GM12878 (cell line): ENCODE measurements at regions not wholly inside any gene's neighbourhood (a gene's known extent, or its start where the extent isn't known, plus 50 kb on each side); places are given as distances from the start of the nearest gene placed in this dataset.

Experiments used
- ATAC-seq: fragments of 200-7000 bp; cut with Tn5 transposase; 3 replicates; pipeline ENCODE4 v1.9.1; 2020; ENCODE audit warnings: mild to moderate bottlenecking, moderate library complexity
- BruUV-seq: library from RNA; stranded (reverse); fragments of 400-500 nt; replicated peaks from 2 replicates; lab custom pipeline; 2021; lab: Mats Ljungman, UMichigan
- CTCF ChIA-PET: fragments of 300-600 bp; sonication (Branson Sonifier 250); formaldehyde crosslinking; extraction: SDS; loops from one replicate; lab custom pipeline; 2021; ENCODE audit warnings: inconsistent platforms; lab: Yijun Ruan, JAX
- POLR2A ChIA-PET: fragments of 350-600 bp; formaldehyde crosslinking; extraction: SDS; loops from one replicate; lab custom pipeline; 2021; ENCODE audit warnings: inconsistent platforms; lab: Charles Lee
- RAD21 ChIA-PET: fragments of 300-600 bp; sonication (Branson Sonifier 250); formaldehyde crosslinking; loops from one replicate; lab custom pipeline; 2023; ENCODE audit warnings: antibody characterized with exemption; ENCODE audit not compliant: unreplicated experiment; lab: Charles Lee
- SMC1A ChIA-PET: fragments of 300-600 bp; sonication (Branson Sonifier 250); formaldehyde crosslinking; loops from one replicate; lab custom pipeline; 2023; ENCODE audit not compliant: unreplicated experiment, uncharacterized antibody; lab: Charles Lee
- DNase-seq: peaks from one replicate; pipeline ENCODE4 v3.0.0-alpha.2; 2011; ENCODE audit warnings: low read depth, low spot score
- FAIRE-seq: peaks from 3 replicates; lab custom pipeline; 2011; peaks lifted over from hg19 to GRCh38; lab: Jason Lieb, UNC
- H2AFZ ChIP-seq: 2 replicates; pipeline ENCODE4 v1.6.0; 2011; ENCODE audit warnings: low read depth, low read length, control low read depth; ENCODE audit not compliant: control insufficient read depth
- H3K27ac ChIP-seq: 2 replicates; pipeline ENCODE4 v1.5.1; 2011; ENCODE audit warnings: control low read depth; ENCODE audit not compliant: control insufficient read depth, insufficient read depth
- H3K27me3 ChIP-seq, 2 experiments: replicated peaks in 1 of 2; 2 replicates each; pipeline versions ENCODE4 v1.6.0 to v1.6.1; 2011; ENCODE audit warnings: low read length in 1 of 2; ENCODE audit not compliant: control insufficient read depth in 2 of 2, insufficient read depth in 2 of 2
- H3K36me3 ChIP-seq, 2 experiments: 2 replicates each; pipeline ENCODE4 v1.5.1; 2011; ENCODE audit warnings: low read length in 1 of 2; ENCODE audit not compliant: control insufficient read depth in 2 of 2, insufficient read depth in 2 of 2
- H3K4me1 ChIP-seq: 2 replicates; pipeline ENCODE4 v1.6.1; 2011; ENCODE audit warnings: mild to moderate bottlenecking, low read length, moderate library complexity, mixed read lengths; ENCODE audit not compliant: control insufficient read depth, insufficient read depth
- H3K4me2 ChIP-seq: 2 replicates; pipeline ENCODE4 v1.6.0; 2011; ENCODE audit warnings: control low read depth; ENCODE audit not compliant: control insufficient read depth, insufficient read depth
- H3K4me3 ChIP-seq: fragments of 200-600 bp; sonication (generic); 2 replicates; pipeline ENCODE4 v1.5.1; 2016
- H3K79me2 ChIP-seq: 2 replicates; pipeline ENCODE4 v1.6.0; 2011; ENCODE audit warnings: low read length; ENCODE audit not compliant: control insufficient read depth, insufficient read depth
- H3K9ac ChIP-seq: 2 replicates; pipeline ENCODE4 v1.8.0; 2011; ENCODE audit warnings: low read length, control low read depth, mixed read lengths; ENCODE audit not compliant: control insufficient read depth, insufficient read depth
- H3K9me3 ChIP-seq: replicated peaks from 3 replicates; pipeline ENCODE4 v1.5.1; 2011; ENCODE audit warnings: mild to moderate bottlenecking, low read length; ENCODE audit not compliant: control insufficient read depth, insufficient read depth
- H4K20me1 ChIP-seq: 2 replicates; pipeline ENCODE4 v1.6.0; 2011; ENCODE audit not compliant: control insufficient read depth, insufficient read depth
- BRCA1 ChIP-seq: IDR thresholded peaks from 2 replicates; pipeline ENCODE4 v1.6.1; 2011; ENCODE audit warnings: low read depth, low read length, improper control_type of control experiment
- CREB1 ChIP-seq: IDR thresholded peaks from 2 replicates; pipeline ENCODE4 v1.6.1; 2012; ENCODE audit warnings: low read depth, mild to moderate bottlenecking, inconsistent platforms
- CTCF ChIP-seq, 3 experiments: IDR thresholded peaks in 2 of 3; conservative IDR thresholded peaks in 1 of 3; 2 replicates each; pipeline ENCODE4 v1.5.1; 2011; ENCODE audit warnings: low read depth in 3 of 3, low read length in 3 of 3, mild to moderate bottlenecking in 3 of 3, control low read depth in 2 of 3, moderate library complexity in 2 of 3, inconsistent platforms in 1 of 3, mixed read lengths in 1 of 3; ENCODE audit not compliant: control insufficient read depth in 2 of 3, insufficient read depth in 1 of 3; ENCODE audit errors: extremely low read depth in 1 of 3
- IRF3 ChIP-seq: fragments of 450-650 bp; IDR thresholded peaks from 2 replicates; pipeline ENCODE4 v1.6.1; 2014; ENCODE audit warnings: mild to moderate bottlenecking
- MXI1 ChIP-seq: fragments of 150-350 bp; IDR thresholded peaks from 2 replicates; pipeline ENCODE4 v1.6.1; 2011; ENCODE audit warnings: low read depth, mild to moderate bottlenecking, inconsistent platforms, low read length, improper control_type of control experiment
- NFXL1 ChIP-seq: fragments of 450-650 bp; IDR thresholded peaks from 2 replicates; pipeline ENCODE4 v1.6.1; 2017; ENCODE audit warnings: antibody characterized with exemption, mild to moderate bottlenecking, borderline replicate concordance
- NFYB ChIP-seq: IDR thresholded peaks from 2 replicates; pipeline ENCODE4 v1.6.1; 2011; ENCODE audit warnings: low read depth, mild to moderate bottlenecking, low read length, improper control_type of control experiment, moderate library complexity; ENCODE audit not compliant: insufficient read depth
- NR2F1 ChIP-seq: fragments of 450-650 bp; conservative IDR thresholded peaks from 2 replicates; pipeline ENCODE4 v1.6.1; 2017; ENCODE audit warnings: mild to moderate bottlenecking
- RAD51 ChIP-seq: fragments of 450-650 bp; IDR thresholded peaks from 2 replicates; pipeline ENCODE4 v1.6.1; 2016; ENCODE audit warnings: moderate library complexity, mild to moderate bottlenecking, inconsistent platforms
- SMAD5 ChIP-seq: IDR thresholded peaks from 2 replicates; pipeline ENCODE4 v1.6.1; 2016; ENCODE audit warnings: antibody characterized with exemption, low read depth
- SP1 ChIP-seq: IDR thresholded peaks from one replicate; pipeline ENCODE4 v1.6.1; 2011; ENCODE audit warnings: low read depth, low read length
- STAT3 ChIP-seq: IDR thresholded peaks from 2 replicates; pipeline ENCODE4 v1.6.1; 2011; ENCODE audit warnings: low read depth, low read length, improper control_type of control experiment
- TCF3 ChIP-seq: IDR thresholded peaks from 2 replicates; pipeline ENCODE4 v1.6.1; 2012; ENCODE audit warnings: low read depth, mild to moderate bottlenecking, low read length, borderline replicate concordance; ENCODE audit not compliant: insufficient read depth
- ZNF24 ChIP-seq: fragments of 450-650 bp; IDR thresholded peaks from 2 replicates; pipeline ENCODE4 v1.6.1; 2017; ENCODE audit warnings: antibody characterized with exemption, mild to moderate bottlenecking
- ZNF592 ChIP-seq: fragments of 450-650 bp; IDR thresholded peaks from 2 replicates; pipeline ENCODE4 v1.6.1; 2017; ENCODE audit warnings: mild to moderate bottlenecking, moderate library complexity
- WGBS: methylation state at CpG from one replicate; pipeline ENCODE4 v1.1.6; 2016; ENCODE audit warnings: low lambda C conversion rate; ENCODE audit not compliant: insufficient replicate concordance, insufficient coverage; ENCODE audit errors: missing lambda C conversion rate; 5-methylcytosine and 5-hydroxymethylcytosine counted together
- in situ Hi-C: fragments of 300-500 bp; cut with MboI; formaldehyde crosslinking; loops from 9 replicates; pipeline ENCODE4 v1.14.3; 2018; ENCODE audit warnings: mixed read lengths
- intact Hi-C: fragments of 100-400 bp; cut with micrococcal nuclease; formaldehyde crosslinking; loops from one replicate; pipeline ENCODE4 v1.14.2; 2022; ENCODE audit not compliant: unreplicated experiment

- TF ChIP-seq NFYB = no peak
- TF ChIP-seq TCF3 = no peak
- TF ChIP-seq SMAD5 = no peak
- TF ChIP-seq RAD51 = no peak
- no peak for TF ChIP-seq NR2F1
- TF ChIP-seq CREB1 = no peak
- TF ChIP-seq BRCA1 = no peak
- no peak for TF ChIP-seq IRF3
- TF ChIP-seq NFXL1 = no peak
Measured at GRCh38 chr2:186425576-186425975, 60.5 kb upstream of the ZC3H15 start (continued).

- Histone ChIP-seq H3K4me2 (peak overlapping the region; percentile 29; the same call in 1 of the 2 replicates), H3K4me3 (no peak overlapping the region), H4K20me1 (no peaks in the 10 kb centered on the region), H3K36me3 (no peaks in the 10 kb centered on the region), H2AFZ (no peak overlapping the region), H3K9me3 (no peaks in the 10 kb centered on the region), H3K27me3 (no peaks in the 10 kb centered on the region), H3K9ac (no peak overlapping the region), H3K4me1 (no peaks in the 10 kb centered on the region; the same call in 1 of the 2 replicates), H3K27ac (no peak overlapping the region), H3K79me2 (no peaks in the 10 kb centered on the region)
- in situ Hi-C loops = no loop called here
- ChIA-PET POLR2A (interaction anchor here (0.5 to 1.2 kb wide), 3 partner anchors 9 to 301 kb away, joined by 3 read pairs; partner anchors contain the start of gene ITGAV), SMC1A (interaction anchor here (0.5 to 1.3 kb wide), 5 partner anchors 15 to 525 kb away, joined by 3 read pairs; no protein-coding TSS in a partner anchor), RAD21 (no interaction called here), CTCF (no interaction called here)
- FAIRE-seq = peak; percentile 95
- WGBS = 93% methylated on average over 3 of the region's 3 CpGs
- intact Hi-C loops = no loop called here
- BruUV-seq = no TSS peak
- DNase-seq = peak; percentile 44
- ATAC-seq = peak; percentile 90
- TF ChIP-seq SP1 (no peak), CREB1 (no peak), STAT3 (no peak), MXI1 (no peak), CTCF (IDR thresholded peaks at IDR 0.05 in 2 of 3, conservative IDR thresholded peaks at IDR 0.05 in 1 of 3; ENCODE audit: control insufficient read depth in 2 of 3, extremely low read depth in 1 of 3, insufficient read depth in 1 of 3, low read depth in 3 of 3, low read length in 3 of 3) (no peak), ZNF592 (no peak), ZNF24 (no peak)
Measured at GRCh38 chr2:186426153-186427016, 59.7 kb upstream of the ZC3H15 start.
